ENCODE measurements at regions not wholly inside any gene's neighbourhood (a gene's known extent, or its start where the extent isn't known, plus 50 kb on each side); places are given as distances from the start of the nearest gene placed in this dataset.

DNA sequence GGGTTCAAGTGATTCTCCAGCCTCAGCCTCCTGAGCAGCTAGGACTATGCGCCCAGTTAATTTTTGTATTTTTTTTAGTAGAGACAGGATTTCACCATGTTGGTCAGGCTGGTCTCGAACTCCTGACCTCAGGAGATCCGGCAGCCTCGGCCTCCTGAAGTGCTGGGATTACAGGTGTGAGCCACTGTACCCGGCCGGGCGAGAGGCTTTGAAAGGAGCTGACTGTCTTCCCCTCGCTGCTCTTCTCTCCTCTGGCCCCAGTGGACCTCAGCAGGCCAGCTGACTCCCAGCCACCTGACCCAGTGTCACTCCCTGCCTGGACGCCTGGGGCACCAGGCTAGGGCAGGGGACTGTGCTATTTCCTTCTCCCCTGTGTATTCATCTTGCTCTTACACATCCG lies 89.5 kb upstream of the ANKRD55 start:
- Histone ChIP-seq H3K9me3 (replicated peaks; ENCODE audit: control insufficient read depth, insufficient read depth, low read depth, low read length) (no peaks in the 10 kb centered on the region), H3K27me3 (ENCODE audit: control insufficient read depth in 2 of 2, insufficient read depth in 2 of 2, low read length in 2 of 2) (peaks cover 15 to 18% of the 10 kb centered on the region in 2 experiments), H3K9me1 (ENCODE audit: control insufficient read depth, insufficient read depth, low read length) (no peaks in the 10 kb centered on the region), H3K36me3 (ENCODE audit: control insufficient read depth, insufficient read depth, low read length) (no peaks in the 10 kb centered on the region), H3K27ac (ENCODE audit: extremely low read depth, low read depth, low read length) (no peak overlapping the region), H3K9ac (ENCODE audit: insufficient read depth in 1 of 2, low read depth in 2 of 2, low read length in 2 of 2) (no peak overlapping the region), H4K20me1 (replicated peaks; ENCODE audit: control insufficient read depth, insufficient read depth, low read length) (no peaks in the 10 kb centered on the region), H3K4me2 (ENCODE audit: insufficient read depth, low read length) (no peak overlapping the region), H3K4me3 (no peak overlapping the region), H3K79me2 (ENCODE audit: control insufficient read depth, insufficient read depth, low read length) (no peaks in the 10 kb centered on the region), H3K4me1 (replicated peaks in 1 of 2; ENCODE audit: control insufficient read depth in 2 of 2, insufficient read depth in 2 of 2, low read length in 2 of 2) (no peaks in the 10 kb centered on the region; a peak in 1 of 5 replicates), H2AFZ (ENCODE audit: low read depth, low read length) (no peak overlapping the region)
- FAIRE-seq (no peak), DNase-seq (ENCODE audit: extremely low read depth in 1 of 4, low spot score in 3 of 4) (no peak), ATAC-seq (no peak)
- no TSS peak for BruUV-seq (replicated peaks)
- CTCF ChIA-PET (ENCODE audit: low intra/inter-chr PET ratio) = no interaction called here
- POLR2A ChIA-PET = no interaction called here
- in situ Hi-C loops (cut with MboI) = no loop called here
- WGBS (ENCODE audit: insufficient coverage, low coverage, missing lambda C conversion rate) = 33% methylated on average over 10 of the region's 10 CpGs
- TF ChIP-seq POLR2G (IDR thresholded peaks at IDR 0.05; ENCODE audit: low read depth, low read length) = no peak
- TF ChIP-seq MAFK (IDR thresholded peaks at IDR 0.05; ENCODE audit: low read length) = no peak
- TF ChIP-seq ZSCAN29 (IDR thresholded peaks at IDR 0.05) = no peak
- no peak for TF ChIP-seq ELK1 (CRISPR knock-in tag; IDR thresholded peaks at IDR 0.05)
- TF ChIP-seq FOXM1 (IDR thresholded peaks at IDR 0.05; ENCODE audit: low read depth) = no peak
- TF ChIP-seq FOXM1 (CRISPR knock-in tag; IDR thresholded peaks at IDR 0.05; ENCODE audit: low read depth) = no peak
- TF ChIP-seq, protein P1, sequence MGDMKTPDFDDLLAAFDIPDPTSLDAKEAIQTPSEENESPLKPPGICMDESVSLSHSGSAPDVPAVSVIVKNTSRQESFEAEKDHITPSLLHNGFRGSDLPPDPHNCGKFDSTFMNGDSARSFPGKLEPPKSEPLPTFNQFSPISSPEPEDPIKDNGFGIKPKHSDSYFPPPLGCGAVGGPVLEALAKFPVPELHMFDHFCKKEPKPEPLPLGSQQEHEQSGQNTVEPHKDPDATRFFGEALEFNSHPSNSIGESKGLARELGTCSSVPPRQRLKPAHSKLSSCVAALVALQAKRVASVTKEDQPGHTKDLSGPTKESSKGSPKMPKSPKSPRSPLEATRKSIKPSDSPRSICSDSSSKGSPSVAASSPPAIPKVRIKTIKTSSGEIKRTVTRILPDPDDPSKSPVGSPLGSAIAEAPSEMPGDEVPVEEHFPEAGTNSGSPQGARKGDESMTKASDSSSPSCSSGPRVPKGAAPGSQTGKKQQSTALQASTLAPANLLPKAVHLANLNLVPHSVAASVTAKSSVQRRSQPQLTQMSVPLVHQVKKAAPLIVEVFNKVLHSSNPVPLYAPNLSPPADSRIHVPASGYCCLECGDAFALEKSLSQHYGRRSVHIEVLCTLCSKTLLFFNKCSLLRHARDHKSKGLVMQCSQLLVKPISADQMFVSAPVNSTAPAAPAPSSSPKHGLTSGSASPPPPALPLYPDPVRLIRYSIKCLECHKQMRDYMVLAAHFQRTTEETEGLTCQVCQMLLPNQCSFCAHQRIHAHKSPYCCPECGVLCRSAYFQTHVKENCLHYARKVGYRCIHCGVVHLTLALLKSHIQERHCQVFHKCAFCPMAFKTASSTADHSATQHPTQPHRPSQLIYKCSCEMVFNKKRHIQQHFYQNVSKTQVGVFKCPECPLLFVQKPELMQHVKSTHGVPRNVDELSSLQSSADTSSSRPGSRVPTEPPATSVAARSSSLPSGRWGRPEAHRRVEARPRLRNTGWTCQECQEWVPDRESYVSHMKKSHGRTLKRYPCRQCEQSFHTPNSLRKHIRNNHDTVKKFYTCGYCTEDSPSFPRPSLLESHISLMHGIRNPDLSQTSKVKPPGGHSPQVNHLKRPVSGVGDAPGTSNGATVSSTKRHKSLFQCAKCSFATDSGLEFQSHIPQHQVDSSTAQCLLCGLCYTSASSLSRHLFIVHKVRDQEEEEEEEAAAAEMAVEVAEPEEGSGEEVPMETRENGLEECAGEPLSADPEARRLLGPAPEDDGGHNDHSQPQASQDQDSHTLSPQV (IDR thresholded peaks at IDR 0.05) = no peak
- no peak for TF ChIP-seq SRF (CRISPR knock-in tag; IDR thresholded peaks at IDR 0.05)
- TF ChIP-seq FOXA1 (IDR thresholded peaks at IDR 0.05; ENCODE audit: borderline replicate concordance) = no peak
- no peak for TF ChIP-seq ZBTB49 (CRISPR knock-in tag; IDR thresholded peaks at IDR 0.05; ENCODE audit: borderline replicate concordance)
- TF ChIP-seq, protein P2, sequence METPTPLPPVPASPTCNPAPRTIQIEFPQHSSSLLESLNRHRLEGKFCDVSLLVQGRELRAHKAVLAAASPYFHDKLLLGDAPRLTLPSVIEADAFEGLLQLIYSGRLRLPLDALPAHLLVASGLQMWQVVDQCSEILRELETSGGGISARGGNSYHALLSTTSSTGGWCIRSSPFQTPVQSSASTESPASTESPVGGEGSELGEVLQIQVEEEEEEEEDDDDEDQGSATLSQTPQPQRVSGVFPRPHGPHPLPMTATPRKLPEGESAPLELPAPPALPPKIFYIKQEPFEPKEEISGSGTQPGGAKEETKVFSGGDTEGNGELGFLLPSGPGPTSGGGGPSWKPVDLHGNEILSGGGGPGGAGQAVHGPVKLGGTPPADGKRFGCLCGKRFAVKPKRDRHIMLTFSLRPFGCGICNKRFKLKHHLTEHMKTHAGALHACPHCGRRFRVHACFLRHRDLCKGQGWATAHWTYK (CRISPR knock-in tag; IDR thresholded peaks at IDR 0.05) = no peak
- intact Hi-C loops (cut with micrococcal nuclease) = no loop called here

All from K562 (cell line).